ENCODE measurements at regions not wholly inside any gene's neighbourhood (a gene's known extent, or its start where the extent isn't known, plus 50 kb on each side); places are given as distances from the start of the nearest gene placed in this dataset.

DNA sequence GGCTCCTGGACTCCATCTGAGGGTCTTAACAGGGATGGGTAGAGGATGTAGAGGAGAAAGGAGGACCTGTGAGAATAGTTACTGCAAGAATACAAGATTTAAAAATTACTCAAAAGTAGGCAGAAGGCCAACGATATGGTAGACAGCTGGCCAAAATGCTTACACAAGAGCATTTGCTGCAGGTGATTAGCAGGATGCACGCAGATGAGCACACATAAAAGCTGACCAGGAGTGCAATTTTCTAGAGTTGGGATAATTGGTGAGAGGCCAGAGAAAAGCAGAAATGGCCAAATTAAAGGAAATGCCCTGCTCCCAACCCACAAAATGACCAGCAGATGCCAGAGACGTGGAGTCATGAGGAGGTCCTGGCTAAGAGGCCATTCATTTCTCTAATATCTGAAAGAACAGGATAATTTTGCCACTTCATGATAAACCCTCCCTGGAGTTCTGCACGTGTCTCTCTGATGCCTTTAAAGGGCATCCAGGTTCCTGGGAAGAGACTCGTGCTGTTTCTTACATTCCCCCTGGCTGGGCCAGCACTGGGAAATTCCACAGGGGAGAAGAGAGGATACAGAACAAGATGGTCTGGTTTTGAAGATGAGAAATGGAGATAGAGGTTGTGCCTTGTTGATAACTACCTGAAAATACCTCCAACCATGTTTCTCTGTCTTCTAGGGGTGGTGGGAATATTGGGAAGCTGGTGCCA lies 62.3 kb upstream of the KCNA3 start:
- no peaks in the 10 kb centered on the region for H3K9me3 ChIP-seq
- peaks cover 4% of the 10 kb centered on the region for H3K27me3 ChIP-seq
- TF ChIP-seq POLR2AphosphoS5 (IDR thresholded peaks at IDR 0.05): no peak
- no peak for TF ChIP-seq EP300 (IDR thresholded peaks at IDR 0.05)
- TF ChIP-seq POLR2A (IDR thresholded peaks at IDR 0.05): no peak
- TF ChIP-seq, protein P1, sequence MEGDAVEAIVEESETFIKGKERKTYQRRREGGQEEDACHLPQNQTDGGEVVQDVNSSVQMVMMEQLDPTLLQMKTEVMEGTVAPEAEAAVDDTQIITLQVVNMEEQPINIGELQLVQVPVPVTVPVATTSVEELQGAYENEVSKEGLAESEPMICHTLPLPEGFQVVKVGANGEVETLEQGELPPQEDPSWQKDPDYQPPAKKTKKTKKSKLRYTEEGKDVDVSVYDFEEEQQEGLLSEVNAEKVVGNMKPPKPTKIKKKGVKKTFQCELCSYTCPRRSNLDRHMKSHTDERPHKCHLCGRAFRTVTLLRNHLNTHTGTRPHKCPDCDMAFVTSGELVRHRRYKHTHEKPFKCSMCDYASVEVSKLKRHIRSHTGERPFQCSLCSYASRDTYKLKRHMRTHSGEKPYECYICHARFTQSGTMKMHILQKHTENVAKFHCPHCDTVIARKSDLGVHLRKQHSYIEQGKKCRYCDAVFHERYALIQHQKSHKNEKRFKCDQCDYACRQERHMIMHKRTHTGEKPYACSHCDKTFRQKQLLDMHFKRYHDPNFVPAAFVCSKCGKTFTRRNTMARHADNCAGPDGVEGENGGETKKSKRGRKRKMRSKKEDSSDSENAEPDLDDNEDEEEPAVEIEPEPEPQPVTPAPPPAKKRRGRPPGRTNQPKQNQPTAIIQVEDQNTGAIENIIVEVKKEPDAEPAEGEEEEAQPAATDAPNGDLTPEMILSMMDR (IDR thresholded peaks at IDR 0.05): no peak
- 50% methylated on average over 5 of the region's 5 CpGs for WGBS
- DNase-seq (ENCODE audit: low spot score in 2 of 2): no peak
- no peaks in the 10 kb centered on the region for H3K36me3 ChIP-seq
- H3K27ac ChIP-seq: no peak overlapping the region
- H3K4me3 ChIP-seq: no peak overlapping the region
- H3K4me1 ChIP-seq: no peaks in the 10 kb centered on the region

DNA sequence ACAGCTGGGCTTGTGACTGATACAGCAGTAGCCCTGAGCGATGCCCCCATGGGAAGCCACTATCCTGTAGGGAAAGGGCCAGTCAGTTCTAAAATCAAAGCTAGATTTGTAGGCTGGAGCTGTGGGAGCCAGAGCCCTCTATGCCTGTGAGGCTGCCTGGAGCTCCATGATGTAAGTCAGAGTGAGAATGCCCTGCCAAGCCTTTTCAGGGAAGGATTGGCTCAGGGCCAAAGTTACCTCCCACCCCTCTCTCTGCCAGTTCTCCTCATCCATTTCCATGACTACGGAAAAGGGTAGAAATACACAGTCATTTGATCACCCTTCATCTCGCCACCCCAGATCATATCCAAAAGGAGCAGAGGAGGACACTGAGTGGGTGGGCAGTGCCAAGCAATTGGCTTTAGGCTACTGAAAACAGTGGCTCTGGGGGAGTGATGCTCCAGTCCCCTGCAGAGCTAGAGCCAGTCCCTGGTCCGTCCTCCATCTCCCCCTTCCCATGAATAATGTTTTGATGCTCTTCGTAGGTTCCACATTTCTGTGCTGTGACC lies 59.5 kb upstream of the KCNA3 start:
- no peak overlapping the region for H3K27ac ChIP-seq
- TF ChIP-seq, protein P1 (IDR thresholded peaks at IDR 0.05): no peak
- TF ChIP-seq EP300 (IDR thresholded peaks at IDR 0.05): no peak
- no peak for TF ChIP-seq POLR2AphosphoS5 (IDR thresholded peaks at IDR 0.05)
- TF ChIP-seq POLR2A (IDR thresholded peaks at IDR 0.05): no peak
- 78% methylated on average over 5 of the region's 5 CpGs for WGBS
- no peak overlapping the region for H3K4me3 ChIP-seq
- no peak for DNase-seq (ENCODE audit: low spot score in 2 of 2)
- no peaks in the 10 kb centered on the region for H3K4me1 ChIP-seq
- no peaks in the 10 kb centered on the region for H3K36me3 ChIP-seq
- no peaks in the 10 kb centered on the region for H3K9me3 ChIP-seq
- H3K27me3 ChIP-seq: peaks cover 10% of the 10 kb centered on the region

GRCh38 chr1:110731529-110731928 lies 56.8 kb upstream of the KCNA3 start:
- H3K27ac ChIP-seq: no peak overlapping the region
- WGBS: 83% methylated on average over 5 of the region's 5 CpGs
- TF ChIP-seq, protein P1 (IDR thresholded peaks at IDR 0.05): no peak
- no peak for TF ChIP-seq EP300 (IDR thresholded peaks at IDR 0.05)
- no peak for TF ChIP-seq POLR2A (IDR thresholded peaks at IDR 0.05)
- no peak for TF ChIP-seq POLR2AphosphoS5 (IDR thresholded peaks at IDR 0.05)
- no peaks in the 10 kb centered on the region for H3K9me3 ChIP-seq
- DNase-seq (ENCODE audit: low spot score in 2 of 2): no peak
- peaks cover 10% of the 10 kb centered on the region for H3K27me3 ChIP-seq
- H3K36me3 ChIP-seq: no peaks in the 10 kb centered on the region
- no peaks in the 10 kb centered on the region for H3K4me1 ChIP-seq
- H3K4me3 ChIP-seq: no peak overlapping the region

- Histone ChIP-seq H3K4me1 (no peaks in the 10 kb centered on the region), H3K27ac (no peak overlapping the region), H3K36me3 (no peaks in the 10 kb centered on the region), H3K9me3 (no peaks in the 10 kb centered on the region), H3K4me3 (no peak overlapping the region), H3K27me3 (peaks cover 5% of the 10 kb centered on the region)
- no peak for DNase-seq (ENCODE audit: low spot score in 2 of 2)
- TF ChIP-seq EP300 (IDR thresholded peaks at IDR 0.05) (no peak), POLR2A (IDR thresholded peaks at IDR 0.05) (no peak), POLR2AphosphoS5 (IDR thresholded peaks at IDR 0.05) (no peak)
- TF ChIP-seq, protein P1 (IDR thresholded peaks at IDR 0.05): no peak
- 82% methylated on average over 4 of the region's 4 CpGs for WGBS
Measured at GRCh38 chr1:110728388-110729001, 53.8 kb upstream of the KCNA3 start.

DNA sequence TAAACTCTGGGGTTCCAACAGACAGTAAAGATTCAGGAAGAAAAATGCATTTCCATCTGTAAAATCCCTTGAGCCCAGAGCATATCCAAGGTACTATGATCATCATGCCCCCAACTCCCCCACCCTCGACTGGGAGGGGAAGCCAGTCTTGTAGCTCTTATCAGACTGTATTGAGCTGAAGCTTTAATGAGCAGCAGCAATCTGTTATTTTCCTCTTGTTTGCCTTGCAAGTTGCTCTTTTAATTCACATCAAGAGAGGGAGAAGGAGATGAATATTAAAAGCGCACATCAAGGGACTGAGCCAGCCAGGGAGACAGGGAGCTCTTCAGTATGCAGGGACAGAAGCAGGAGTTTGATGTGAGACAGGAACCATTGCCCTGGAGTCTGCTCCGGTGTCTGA lies 52.5 kb upstream of the KCNA3 start:
- no peaks in the 10 kb centered on the region for H3K4me1 ChIP-seq
- TF ChIP-seq POLR2A (IDR thresholded peaks at IDR 0.05) (no peak), EP300 (IDR thresholded peaks at IDR 0.05) (no peak)
- H3K27me3 ChIP-seq: peaks cover 5% of the 10 kb centered on the region
- no peak for DNase-seq (ENCODE audit: low spot score in 2 of 2)
- 50% methylated on average over 3 of the region's 3 CpGs for WGBS
- no peak overlapping the region for H3K27ac ChIP-seq
- no peaks in the 10 kb centered on the region for H3K36me3 ChIP-seq
- no peak overlapping the region for H3K4me3 ChIP-seq
- H3K9me3 ChIP-seq: no peaks in the 10 kb centered on the region
